Small intestine (tissue), 7 donors: ENCODE measurements at regions not wholly inside any gene's neighbourhood (a gene's known extent, or its start where the extent isn't known, plus 50 kb on each side); places are given as distances from the start of the nearest gene placed in this dataset.
"Not testable (repeated sequence)": the region's sequence is repeated elsewhere in the genome, so short reads cannot be mapped to it uniquely, and the experiment has no call there.

Source experiments
- DNase-seq, 2 donors: peaks; one replicate each; pipeline versions ENCODE4 v3.0.0 to v3.0.0-alpha.2; 2013
- FAIRE-seq: peaks from 2 replicates; lab custom pipeline; 2012; peaks lifted over from hg19 to GRCh38; lab: Jason Lieb, UNC
- H3K27ac ChIP-seq, 3 donors: one replicate each; pipeline ENCODE4 v1.5.1; 2013; ENCODE audit warnings: low read length in 2 of 3, mild to moderate bottlenecking in 2 of 3, control low read depth in 1 of 3, inconsistent platforms in 1 of 3, low read depth in 1 of 3, moderate library complexity in 1 of 3
- H3K27me3 ChIP-seq, 3 donors: one replicate each; pipeline ENCODE4 v1.6.1; 2013; ENCODE audit warnings: low read length in 3 of 3, inconsistent platforms in 1 of 3; ENCODE audit not compliant: control insufficient read depth in 3 of 3, insufficient read depth in 3 of 3
- H3K36me3 ChIP-seq, 3 donors: one replicate each; pipeline ENCODE4 v1.6.1; 2013; ENCODE audit warnings: low read length in 3 of 3, inconsistent platforms in 1 of 3, low read depth in 1 of 3, mild to moderate bottlenecking in 1 of 3, moderate library complexity in 1 of 3; ENCODE audit not compliant: control insufficient read depth in 3 of 3, insufficient read depth in 2 of 3
- H3K4me1 ChIP-seq, 3 donors: one replicate each; pipeline ENCODE4 v1.6.1; 2013; ENCODE audit warnings: low read length in 2 of 3, inconsistent platforms in 1 of 3, low read depth in 1 of 3, mild to moderate bottlenecking in 1 of 3, moderate library complexity in 1 of 3; ENCODE audit not compliant: control insufficient read depth in 3 of 3, insufficient read depth in 2 of 3
- H3K4me3 ChIP-seq, 3 donors: one replicate each; pipeline ENCODE4 v1.5.1; 2013; ENCODE audit warnings: low read length in 3 of 3, control low read depth in 1 of 3, inconsistent platforms in 1 of 3, low read depth in 1 of 3, mild to moderate bottlenecking in 1 of 3, moderate library complexity in 1 of 3
- H3K9me3 ChIP-seq, 2 donors: one replicate each; pipeline ENCODE4 v1.6.1; 2013; ENCODE audit warnings: low read depth in 1 of 2, low read length in 1 of 2; ENCODE audit not compliant: control insufficient read depth in 2 of 2, insufficient read depth in 1 of 2
- WGBS, 3 donors: extraction: QIAGEN DNeasy Blood & Tissue Kit; methylation state at CpG; one replicate each; pipeline ENCODE4 v1.1.7; 2013; 5-methylcytosine and 5-hydroxymethylcytosine counted together
- donor health status: healthy with polysubstance abuse.
- donor health status: control.
- donor health status: control.
- donor health status: Bipolar disorder and iron deficiency.
- donor health status: healthy.

DNA sequence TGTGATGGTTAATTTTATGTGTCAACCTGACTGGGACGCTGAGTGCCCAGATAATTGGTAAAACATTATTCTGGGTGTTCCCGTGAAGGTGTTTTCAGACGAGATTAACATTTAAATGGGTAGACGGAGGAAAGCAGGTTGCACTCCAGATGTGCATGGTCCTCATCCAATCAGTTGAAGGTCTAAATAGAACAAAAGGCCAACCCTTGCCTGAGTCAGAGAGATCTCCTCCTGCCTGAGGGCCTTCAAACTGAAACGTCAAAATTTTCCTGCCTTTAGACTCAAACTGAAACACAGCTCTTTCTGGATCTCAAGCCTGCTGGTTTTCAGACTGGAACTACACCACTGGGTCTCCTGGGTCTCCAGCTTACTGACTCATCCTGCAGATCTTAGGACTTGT, 73.5 kb downstream of the NPIPA8 start:
- H3K4me1 ChIP-seq, H3K27ac ChIP-seq, H3K27me3 ChIP-seq, H3K36me3 ChIP-seq, FAIRE-seq, H3K9me3 ChIP-seq, DNase-seq, H3K4me3 ChIP-seq: not testable (repeated sequence)
- no CpG with 5 or more reads among the region's 5 CpGs for WGBS, 3 donors

DNA sequence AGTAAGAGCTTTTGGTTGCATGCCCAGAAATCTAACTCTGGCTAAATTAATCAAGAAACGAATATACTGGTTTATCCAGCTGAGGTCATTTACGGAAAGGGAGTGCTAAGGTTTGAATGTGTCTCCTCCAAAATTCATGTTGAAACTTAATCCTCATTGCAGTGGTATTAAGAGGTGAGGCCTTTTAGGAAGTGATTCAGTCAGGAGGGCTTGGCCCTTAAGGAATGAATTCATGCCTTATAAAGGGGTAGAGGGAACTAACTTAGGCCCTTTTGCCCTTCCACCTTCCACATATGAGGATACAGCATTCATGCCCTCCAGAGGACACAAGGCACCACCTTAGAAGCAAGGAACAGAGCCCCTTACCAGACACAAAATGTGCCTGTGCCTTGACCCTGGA, 74.7 kb downstream of the NPIPA8 start:
- 80 to 82% methylated on average over 1 to 2 of the region's 2 CpGs; no CpG with 5 or more reads in 1 of the 3 donors for WGBS, 3 donors
- not testable (repeated sequence) for H3K27me3 ChIP-seq, DNase-seq, H3K27ac ChIP-seq, H3K4me3 ChIP-seq, H3K36me3 ChIP-seq, H3K4me1 ChIP-seq, H3K9me3 ChIP-seq, FAIRE-seq

DNA sequence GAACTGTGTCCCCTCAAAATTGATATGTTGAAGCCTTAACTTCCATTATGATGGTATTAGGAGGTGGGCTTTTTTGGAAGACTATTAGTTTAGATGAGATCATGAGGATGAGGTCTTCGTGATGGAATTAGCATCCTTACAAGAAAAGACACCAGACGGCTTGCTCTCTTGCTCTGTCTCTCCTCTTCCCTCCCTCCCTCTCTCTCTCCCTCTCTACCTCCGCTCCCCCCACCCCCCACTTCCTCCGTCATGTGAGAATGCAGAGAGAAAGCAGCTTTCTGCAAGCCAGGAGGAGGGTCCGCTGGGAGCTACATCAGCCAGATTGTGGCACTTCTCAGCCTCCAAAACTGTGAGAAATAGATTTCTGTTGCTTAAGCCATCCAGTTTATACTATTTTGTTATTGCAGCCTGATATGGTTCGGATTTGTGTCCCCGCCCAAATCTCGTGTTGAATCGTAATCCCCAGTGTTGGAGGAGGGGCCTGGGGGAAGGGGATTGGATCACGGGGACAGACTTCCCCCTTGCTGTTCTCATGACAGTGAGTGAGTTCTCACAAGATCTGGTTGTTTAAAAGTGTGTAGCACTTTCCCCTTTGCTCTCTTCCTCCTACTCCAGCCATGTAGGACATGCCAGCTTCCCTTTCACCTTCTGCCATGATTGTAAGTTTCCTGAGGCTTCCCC, 76.9 kb downstream of the NPIPA8 start:
- not testable (repeated sequence) for H3K9me3 ChIP-seq, H3K27ac ChIP-seq, DNase-seq, H3K4me1 ChIP-seq, H3K27me3 ChIP-seq, H3K36me3 ChIP-seq, H3K4me3 ChIP-seq, FAIRE-seq
- 0 to 8% methylated on average over 1 to 3 of the region's 10 CpGs; no CpG with 5 or more reads in 1 of the 3 donors for WGBS, 3 donors

DNA sequence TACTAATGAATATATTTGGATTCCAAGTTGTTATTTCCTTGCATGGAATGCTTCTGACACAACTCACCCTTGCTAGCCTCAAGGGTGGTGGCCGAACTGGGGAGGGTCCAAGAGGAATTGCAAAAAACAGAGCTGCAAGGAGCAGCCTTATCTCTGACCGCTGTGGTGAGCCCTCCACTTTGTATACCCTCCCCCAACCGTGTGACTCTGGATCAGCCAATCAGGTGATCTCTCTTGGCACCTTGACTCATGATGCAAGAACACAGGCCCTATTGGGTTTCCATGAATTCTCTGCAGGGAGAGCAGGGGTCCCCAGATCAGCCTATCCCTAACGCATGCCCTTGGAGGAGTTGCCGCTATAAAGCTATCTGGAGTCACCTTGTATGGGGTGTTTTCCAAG, 83.6 kb downstream of the NPIPA8 start:
- not testable (repeated sequence) for H3K9me3 ChIP-seq, H3K36me3 ChIP-seq, H3K27me3 ChIP-seq, H3K4me3 ChIP-seq, H3K27ac ChIP-seq, FAIRE-seq, H3K4me1 ChIP-seq, DNase-seq
- 97% methylated on average over 2 of the region's 5 CpGs; no CpG with 5 or more reads in 2 of the 3 donors for WGBS, 3 donors

DNA sequence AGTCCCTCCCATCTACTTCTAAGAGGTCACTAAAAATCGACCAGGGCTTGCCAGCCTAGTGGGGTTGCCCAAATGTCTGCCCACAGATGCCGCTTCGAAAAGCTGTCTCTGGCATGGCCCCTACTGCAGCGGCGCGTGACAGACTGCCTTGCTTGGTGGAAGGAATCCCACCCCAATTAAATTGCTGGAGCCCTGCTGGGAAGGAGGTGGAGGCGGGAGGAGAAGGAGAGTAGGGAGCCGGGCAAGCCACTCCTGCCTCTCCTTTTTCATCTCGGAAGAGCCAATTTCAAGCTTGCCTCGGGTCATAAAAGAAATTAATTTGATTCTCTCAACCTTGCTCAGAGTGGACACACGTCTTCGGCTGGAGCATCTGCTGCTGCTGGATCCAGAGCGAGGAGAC, 106.0 kb downstream of the NPIPA8 start:
- H3K4me3 ChIP-seq, H3K36me3 ChIP-seq, FAIRE-seq, DNase-seq, H3K27ac ChIP-seq, H3K4me1 ChIP-seq, H3K27me3 ChIP-seq, H3K9me3 ChIP-seq: not testable (repeated sequence)
- 25 to 36% (median 27%) methylated on average over 7 of the region's 13 CpGs for WGBS, 3 donors

DNA sequence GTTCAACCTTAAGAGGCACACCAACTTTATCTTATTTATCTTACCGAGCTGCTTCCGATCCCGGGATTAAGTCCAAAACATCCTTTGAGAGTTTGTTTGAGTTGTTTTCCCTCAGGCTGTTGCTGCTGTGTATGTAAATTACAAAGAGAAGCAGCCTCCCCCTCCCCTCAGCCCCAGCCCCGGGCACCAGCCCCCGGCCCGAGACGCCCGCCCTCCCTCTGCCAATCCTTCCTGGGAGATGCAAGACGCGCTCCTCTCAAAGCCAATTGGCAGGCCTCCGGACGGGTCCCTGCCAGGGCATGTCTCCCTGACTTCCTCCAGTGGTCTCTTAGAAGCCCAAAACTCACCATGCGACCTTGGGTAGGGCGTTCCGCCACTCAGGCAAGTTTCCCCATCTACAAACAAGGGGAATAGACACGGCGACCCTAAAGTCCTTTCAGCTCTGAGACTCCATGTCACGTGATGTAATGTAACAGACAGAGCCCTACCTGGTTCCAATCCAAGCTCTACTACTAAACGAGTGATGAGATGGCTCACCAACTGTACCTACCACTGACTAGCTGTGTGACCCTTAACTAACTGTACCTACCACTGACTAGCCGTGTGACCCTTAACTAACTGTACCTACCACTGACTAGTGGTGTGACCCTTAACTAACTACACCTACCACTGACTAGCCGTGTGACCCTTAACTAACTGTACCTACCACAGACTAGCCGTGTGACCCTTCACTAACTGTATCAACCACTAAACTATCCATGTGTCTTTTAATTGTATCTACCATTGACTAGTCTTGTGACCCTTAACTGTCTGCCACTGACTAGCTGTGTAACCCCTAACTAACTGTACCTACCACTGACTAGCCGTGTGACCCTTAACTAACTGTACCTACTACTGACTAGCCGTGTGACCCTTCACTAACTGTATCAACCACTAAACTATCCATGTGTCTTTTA, 114.2 kb downstream of the NPIPA8 start:
- not testable (repeated sequence) for FAIRE-seq, H3K36me3 ChIP-seq, H3K27ac ChIP-seq, H3K27me3 ChIP-seq, H3K4me1 ChIP-seq, DNase-seq, H3K4me3 ChIP-seq, H3K9me3 ChIP-seq
- 65 to 71% (median 69%) methylated on average over 10 to 14 of the region's 24 CpGs for WGBS, 3 donors

DNA sequence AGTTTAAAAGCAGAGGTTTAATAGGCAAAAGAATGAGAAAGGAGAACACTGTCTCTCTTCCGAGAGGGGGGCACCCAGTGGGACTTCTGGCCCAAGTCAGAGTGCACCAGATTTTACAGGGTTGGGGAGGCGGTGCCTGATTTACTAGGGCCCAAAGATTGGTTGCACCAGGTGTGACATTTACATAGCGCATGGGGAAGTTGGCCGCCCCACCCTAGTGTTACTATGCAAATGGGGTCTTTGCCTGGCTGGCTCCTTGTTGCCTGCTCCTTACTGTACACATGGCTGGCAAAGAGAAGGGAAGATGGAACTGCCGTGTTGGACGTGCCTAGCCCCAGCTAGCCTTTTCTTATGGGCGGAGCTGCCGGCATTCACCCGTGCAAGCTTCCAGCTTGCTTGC, 118.8 kb downstream of the NPIPA8 start:
- not testable (repeated sequence) for H3K27me3 ChIP-seq, FAIRE-seq, H3K4me1 ChIP-seq, H3K36me3 ChIP-seq, H3K4me3 ChIP-seq, H3K27ac ChIP-seq, DNase-seq, H3K9me3 ChIP-seq
- 38 to 47% (median 40%) methylated on average over 2 to 7 of the region's 9 CpGs for WGBS, 3 donors

DNA sequence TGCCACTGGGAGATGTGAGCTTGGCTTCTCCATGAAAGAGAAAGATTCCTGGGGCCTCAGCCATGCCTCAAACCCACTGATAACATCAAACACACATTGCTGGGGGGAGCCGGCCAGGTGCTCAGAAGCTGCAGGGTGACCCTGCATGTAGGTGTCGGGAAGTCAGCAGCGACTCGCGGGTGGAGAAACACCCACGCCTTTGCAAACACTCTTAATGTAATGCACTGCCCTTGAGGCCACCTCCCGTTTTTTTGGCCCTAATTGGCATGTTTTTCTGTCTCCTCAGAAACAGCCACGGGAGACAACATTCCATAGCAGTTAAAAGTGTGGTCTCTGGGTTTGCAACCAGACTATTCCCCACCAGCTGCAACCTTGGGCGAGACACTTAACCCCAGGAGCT, 119.7 kb downstream of the NPIPA8 start:
- H3K4me3 ChIP-seq, H3K27ac ChIP-seq, H3K9me3 ChIP-seq, H3K27me3 ChIP-seq, DNase-seq, FAIRE-seq, H3K36me3 ChIP-seq, H3K4me1 ChIP-seq: not testable (repeated sequence)
- 15 to 21% (median 19%) methylated on average over 8 of the region's 9 CpGs for WGBS, 3 donors
